ENCODE measurements at regions not wholly inside any gene's neighbourhood (a gene's known extent, or its start where the extent isn't known, plus 50 kb on each side); places are given as distances from the start of the nearest gene placed in this dataset.

DNA sequence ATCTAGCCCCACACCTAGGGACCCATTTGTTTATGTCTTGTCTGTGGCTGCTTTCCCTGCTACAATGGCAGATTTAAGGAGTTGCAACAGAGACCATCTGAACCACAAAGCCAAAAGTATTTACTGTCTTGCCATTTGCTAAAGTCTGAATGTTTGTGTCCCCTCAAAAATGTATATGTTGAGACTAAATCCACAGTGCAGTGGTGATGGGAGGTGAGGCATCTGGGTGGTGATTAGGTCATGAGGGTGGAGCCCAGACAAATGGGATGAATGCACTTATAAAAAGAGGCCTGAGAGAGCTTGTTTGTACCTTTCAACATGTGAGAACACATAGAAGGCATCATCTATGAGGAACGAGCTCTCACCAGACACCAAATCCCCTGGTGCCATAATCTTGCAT, 137.3 kb downstream of the TMEM144 start:
- ChIA-PET RAD21 (ENCODE audit: unreplicated experiment) (no interaction called here), POLR2A (no interaction called here)

DNA sequence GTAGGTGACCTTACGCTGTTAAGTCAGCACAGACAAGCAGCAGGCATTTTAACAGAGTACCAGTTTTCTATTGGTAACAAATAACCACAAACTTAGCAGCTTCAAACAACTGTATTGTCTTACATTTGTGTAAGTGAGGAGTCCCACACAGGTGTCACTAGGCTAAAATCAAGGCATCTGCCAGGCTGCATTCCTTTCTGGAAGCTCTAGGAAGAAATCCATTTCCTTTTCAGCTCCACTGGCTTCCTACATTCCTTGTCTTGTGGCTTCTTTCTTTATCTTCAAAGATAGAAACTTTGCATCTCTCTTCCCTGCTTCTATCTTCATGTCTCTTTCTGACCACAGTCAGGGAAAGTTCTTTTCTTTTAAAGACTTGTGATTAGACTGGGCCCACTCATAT, 139.9 kb downstream of the TMEM144 start:
- Histone ChIP-seq H3K4me2 (ENCODE audit: control insufficient read depth, insufficient read depth) (no peak overlapping the region), H3K27ac (ENCODE audit: control insufficient read depth, insufficient read depth) (no peak overlapping the region), H3K9me3 (replicated peaks; ENCODE audit: control insufficient read depth, insufficient read depth, low read length) (no peaks in the 10 kb centered on the region), H2AFZ (ENCODE audit: control insufficient read depth, low read depth, low read length) (no peak overlapping the region), H3K4me1 (ENCODE audit: control insufficient read depth, insufficient read depth, low read length) (no peaks in the 10 kb centered on the region), H4K20me1 (ENCODE audit: control insufficient read depth, insufficient read depth) (no peaks in the 10 kb centered on the region), H3K27me3 (replicated peaks in 1 of 2; ENCODE audit: control insufficient read depth in 2 of 2, insufficient read depth in 2 of 2, low read length in 1 of 2) (no peaks in the 10 kb centered on the region), H3K9ac (ENCODE audit: control insufficient read depth, insufficient read depth, low read length) (no peak overlapping the region), H3K36me3 (ENCODE audit: control insufficient read depth in 2 of 2, insufficient read depth in 2 of 2, low read length in 1 of 2) (no peaks in the 10 kb centered on the region), H3K4me3 (no peak overlapping the region), H3K79me2 (ENCODE audit: control insufficient read depth, insufficient read depth, low read length) (no peaks in the 10 kb centered on the region)
- POLR2A ChIA-PET = no interaction called here
- FAIRE-seq = no peak
- TF ChIP-seq, protein P1, sequence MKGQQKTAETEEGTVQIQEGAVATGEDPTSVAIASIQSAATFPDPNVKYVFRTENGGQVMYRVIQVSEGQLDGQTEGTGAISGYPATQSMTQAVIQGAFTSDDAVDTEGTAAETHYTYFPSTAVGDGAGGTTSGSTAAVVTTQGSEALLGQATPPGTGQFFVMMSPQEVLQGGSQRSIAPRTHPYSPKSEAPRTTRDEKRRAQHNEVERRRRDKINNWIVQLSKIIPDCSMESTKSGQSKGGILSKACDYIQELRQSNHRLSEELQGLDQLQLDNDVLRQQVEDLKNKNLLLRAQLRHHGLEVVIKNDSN (IDR thresholded peaks at IDR 0.05; ENCODE audit: borderline replicate concordance, extremely low read length, insufficient read depth, low read depth, low read length) = no peak
- no peak for TF ChIP-seq PAX5 (IDR thresholded peaks at IDR 0.05; ENCODE audit: borderline replicate concordance, low read depth, low read length)
- TF ChIP-seq RB1 (IDR thresholded peaks at IDR 0.05; ENCODE audit: borderline replicate concordance) = no peak
- TF ChIP-seq, protein P2, sequence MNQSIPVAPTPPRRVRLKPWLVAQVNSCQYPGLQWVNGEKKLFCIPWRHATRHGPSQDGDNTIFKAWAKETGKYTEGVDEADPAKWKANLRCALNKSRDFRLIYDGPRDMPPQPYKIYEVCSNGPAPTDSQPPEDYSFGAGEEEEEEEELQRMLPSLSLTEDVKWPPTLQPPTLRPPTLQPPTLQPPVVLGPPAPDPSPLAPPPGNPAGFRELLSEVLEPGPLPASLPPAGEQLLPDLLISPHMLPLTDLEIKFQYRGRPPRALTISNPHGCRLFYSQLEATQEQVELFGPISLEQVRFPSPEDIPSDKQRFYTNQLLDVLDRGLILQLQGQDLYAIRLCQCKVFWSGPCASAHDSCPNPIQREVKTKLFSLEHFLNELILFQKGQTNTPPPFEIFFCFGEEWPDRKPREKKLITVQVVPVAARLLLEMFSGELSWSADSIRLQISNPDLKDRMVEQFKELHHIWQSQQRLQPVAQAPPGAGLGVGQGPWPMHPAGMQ (IDR thresholded peaks at IDR 0.05; ENCODE audit: borderline replicate concordance) = no peak
- no peak for TF ChIP-seq SPI1 (IDR thresholded peaks at IDR 0.05; ENCODE audit: borderline replicate concordance, insufficient read depth, low read depth, low read length)
- TF ChIP-seq, protein P3, sequence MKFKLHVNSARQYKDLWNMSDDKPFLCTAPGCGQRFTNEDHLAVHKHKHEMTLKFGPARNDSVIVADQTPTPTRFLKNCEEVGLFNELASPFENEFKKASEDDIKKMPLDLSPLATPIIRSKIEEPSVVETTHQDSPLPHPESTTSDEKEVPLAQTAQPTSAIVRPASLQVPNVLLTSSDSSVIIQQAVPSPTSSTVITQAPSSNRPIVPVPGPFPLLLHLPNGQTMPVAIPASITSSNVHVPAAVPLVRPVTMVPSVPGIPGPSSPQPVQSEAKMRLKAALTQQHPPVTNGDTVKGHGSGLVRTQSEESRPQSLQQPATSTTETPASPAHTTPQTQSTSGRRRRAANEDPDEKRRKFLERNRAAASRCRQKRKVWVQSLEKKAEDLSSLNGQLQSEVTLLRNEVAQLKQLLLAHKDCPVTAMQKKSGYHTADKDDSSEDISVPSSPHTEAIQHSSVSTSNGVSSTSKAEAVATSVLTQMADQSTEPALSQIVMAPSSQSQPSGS (IDR thresholded peaks at IDR 0.05; ENCODE audit: low read length) = no peak
- no peak for TF ChIP-seq LARP7 (IDR thresholded peaks at IDR 0.05)
- WGBS (ENCODE audit: insufficient coverage, insufficient replicate concordance, low lambda C conversion rate, missing lambda C conversion rate) = 41% methylated on average over 1 of the region's 1 CpG
- ATAC-seq = no peak
- intact Hi-C loops (cut with micrococcal nuclease; ENCODE audit: unreplicated experiment) (no loop called here), in situ Hi-C loops (cut with MboI) (no loop called here)
- no TSS peak for BruUV-seq (replicated peaks)
- DNase-seq (ENCODE audit: low read depth, low spot score) = no peak
- SMC1A ChIA-PET (ENCODE audit: uncharacterized antibody, unreplicated experiment) = no interaction called here
- CTCF ChIA-PET = no interaction called here
- RAD21 ChIA-PET (ENCODE audit: unreplicated experiment) = no interaction called here

More for the DNA sequence above, 137.3 kb downstream of the TMEM144 start:
- H3K27ac ChIP-seq (ENCODE audit: control insufficient read depth, insufficient read depth) = no peak overlapping the region
- no peak overlapping the region for H2AFZ ChIP-seq (ENCODE audit: control insufficient read depth, low read depth, low read length)
- in situ Hi-C loops (cut with MboI) (no loop called here), intact Hi-C loops (cut with micrococcal nuclease; ENCODE audit: unreplicated experiment) (no loop called here)
- SMC1A ChIA-PET (ENCODE audit: uncharacterized antibody, unreplicated experiment) = interaction anchor here (0.6 kb wide), 1 partner anchor 11 kb away, joined by 3 read pairs; no protein-coding TSS in a partner anchor
- 0% methylated on average over 1 of the region's 1 CpG for WGBS (ENCODE audit: insufficient coverage, insufficient replicate concordance, low lambda C conversion rate, missing lambda C conversion rate)
- no peak for DNase-seq (ENCODE audit: low read depth, low spot score)
- ATAC-seq = no peak
- CTCF ChIA-PET = no interaction called here
- H4K20me1 ChIP-seq (ENCODE audit: control insufficient read depth, insufficient read depth) = no peaks in the 10 kb centered on the region
- no peak overlapping the region for H3K4me2 ChIP-seq (ENCODE audit: control insufficient read depth, insufficient read depth)
- TF ChIP-seq RUNX3 (IDR thresholded peaks at IDR 0.05; ENCODE audit: low read length) (no peak), ZBED1 (IDR thresholded peaks at IDR 0.05; ENCODE audit: borderline replicate concordance) (no peak), SREBF2 (IDR thresholded peaks at IDR 0.05; ENCODE audit: low read length) (no peak), KDM1A (IDR thresholded peaks at IDR 0.05; ENCODE audit: borderline replicate concordance) (no peak), HDAC6 (IDR thresholded peaks at IDR 0.05; ENCODE audit: unreplicated experiment) (no peak), CHD4 (IDR thresholded peaks at IDR 0.05) (no peak), POLR2AphosphoS5 (IDR thresholded peaks at IDR 0.05; ENCODE audit: low read length) (no peak), YBX1 (IDR thresholded peaks at IDR 0.05) (no peak), NR2F1 (conservative IDR thresholded peaks at IDR 0.05) (no peak), ZNF207 (IDR thresholded peaks at IDR 0.05; ENCODE audit: borderline replicate concordance) (no peak), CEBPB (IDR thresholded peaks at IDR 0.05; ENCODE audit: borderline replicate concordance in 1 of 2, low read depth in 2 of 2, low read length in 2 of 2) (no peak), BHLHE40 (IDR thresholded peaks at IDR 0.05; ENCODE audit: borderline replicate concordance in 1 of 2, low read depth in 2 of 2, low read length in 1 of 2) (no peak)
- TF ChIP-seq, protein P4, sequence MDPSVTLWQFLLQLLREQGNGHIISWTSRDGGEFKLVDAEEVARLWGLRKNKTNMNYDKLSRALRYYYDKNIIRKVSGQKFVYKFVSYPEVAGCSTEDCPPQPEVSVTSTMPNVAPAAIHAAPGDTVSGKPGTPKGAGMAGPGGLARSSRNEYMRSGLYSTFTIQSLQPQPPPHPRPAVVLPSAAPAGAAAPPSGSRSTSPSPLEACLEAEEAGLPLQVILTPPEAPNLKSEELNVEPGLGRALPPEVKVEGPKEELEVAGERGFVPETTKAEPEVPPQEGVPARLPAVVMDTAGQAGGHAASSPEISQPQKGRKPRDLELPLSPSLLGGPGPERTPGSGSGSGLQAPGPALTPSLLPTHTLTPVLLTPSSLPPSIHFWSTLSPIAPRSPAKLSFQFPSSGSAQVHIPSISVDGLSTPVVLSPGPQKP (IDR thresholded peaks at IDR 0.05; ENCODE audit: low read depth, low read length) = no peak
- no peak for FAIRE-seq
- no TSS peak for BruUV-seq (replicated peaks)
- H3K4me3 ChIP-seq = no peak overlapping the region
- H3K36me3 ChIP-seq (ENCODE audit: control insufficient read depth in 2 of 2, insufficient read depth in 2 of 2, low read length in 1 of 2) = no peaks in the 10 kb centered on the region
- no peak overlapping the region for H3K9ac ChIP-seq (ENCODE audit: control insufficient read depth, insufficient read depth, low read length)
- H3K4me1 ChIP-seq (ENCODE audit: control insufficient read depth, insufficient read depth, low read length) = no peaks in the 10 kb centered on the region
- H3K27me3 ChIP-seq (replicated peaks in 1 of 2; ENCODE audit: control insufficient read depth in 2 of 2, insufficient read depth in 2 of 2, low read length in 1 of 2) = no peaks in the 10 kb centered on the region
- H3K79me2 ChIP-seq (ENCODE audit: control insufficient read depth, insufficient read depth, low read length) = no peaks in the 10 kb centered on the region
- H3K9me3 ChIP-seq (replicated peaks; ENCODE audit: control insufficient read depth, insufficient read depth, low read length) = no peaks in the 10 kb centered on the region

Measured in GM12878 (cell line).